HG03439 (cell line): ENCODE measurements at regions not wholly inside any gene's neighbourhood (a gene's known extent, or its start where the extent isn't known, plus 50 kb on each side); places are given as distances from the start of the nearest gene placed in this dataset.
A peak's percentile ranks its signal among the peaks of the same experiment; 100 is the strongest.

Source experiments
- ATAC-seq: cut with Tn5 transposase; IDR thresholded peaks from one replicate; pipeline ENCODE4 v1.9.1; 2021; ENCODE audit warnings: mild to moderate bottlenecking, moderate library complexity; ENCODE audit not compliant: unreplicated experiment

GRCh38 chr2:6640621-6641015 lies 225.1 kb downstream of the CMPK2 start:
- ATAC-seq: no peak

GRCh38 chr2:6641956-6642355 lies 223.8 kb downstream of the CMPK2 start:
- ATAC-seq: no peak

- ATAC-seq: no peak
Measured at GRCh38 chr2:6644261-6644660, 221.4 kb downstream of the CMPK2 start.

- ATAC-seq: no peak
Measured at GRCh38 chr2:6645004-6645403, 220.7 kb downstream of the CMPK2 start.

GRCh38 chr2:6645672-6646071 lies 220.0 kb downstream of the CMPK2 start:
- no peak for ATAC-seq

- no peak for ATAC-seq
Measured at GRCh38 chr2:6647046-6647445, 218.7 kb downstream of the CMPK2 start.

GRCh38 chr2:6648596-6649247 lies 217.0 kb downstream of the CMPK2 start:
- ATAC-seq: no peak

- ATAC-seq: no peak
Measured at GRCh38 chr2:6650311-6650710, 215.4 kb downstream of the CMPK2 start.

GRCh38 chr2:6652251-6652650 lies 213.5 kb downstream of the CMPK2 start:
- ATAC-seq: no peak

GRCh38 chr2:6653281-6653750 lies 212.4 kb downstream of the CMPK2 start:
- ATAC-seq: no peak

- no peak for ATAC-seq
Measured at GRCh38 chr2:6654279-6654678, 211.4 kb downstream of the CMPK2 start.

- no peak for ATAC-seq
Measured at GRCh38 chr2:6656633-6657032, 209.1 kb downstream of the CMPK2 start.

- ATAC-seq: no peak
Measured at GRCh38 chr2:6657136-6657535, 208.6 kb downstream of the CMPK2 start.

- ATAC-seq: peak; percentile 80
Measured at GRCh38 chr2:6657855-6658254, 207.9 kb downstream of the CMPK2 start.

GRCh38 chr2:6664332-6665061 lies 201.2 kb downstream of the CMPK2 start:
- no peak for ATAC-seq

GRCh38 chr2:6665093-6666045 lies 200.3 kb downstream of the CMPK2 start:
- ATAC-seq: no peak

- ATAC-seq: no peak
Measured at GRCh38 chr2:6667326-6667725, 198.4 kb downstream of the CMPK2 start.

GRCh38 chr2:6671913-6672312 lies 193.8 kb downstream of the CMPK2 start:
- ATAC-seq: no peak

- no peak for ATAC-seq
Measured at GRCh38 chr2:6674381-6674780, 191.3 kb downstream of the CMPK2 start.

- ATAC-seq: no peak
Measured at GRCh38 chr2:6675791-6676190, 189.9 kb downstream of the CMPK2 start.

- no peak for ATAC-seq
Measured at GRCh38 chr2:6676241-6676640, 189.5 kb downstream of the CMPK2 start.
